Activated CD4-positive, alpha-beta T cell treated with anti-CD3 and anti-CD28 coated beads, Interleukin-2, amount 50 U/mL, for 4 hours (primary cell): ENCODE measurements at regions not wholly inside any gene's neighbourhood (a gene's known extent, or its start where the extent isn't known, plus 50 kb on each side); places are given as distances from the start of the nearest gene placed in this dataset.

Experiments
- DNase-seq, 2 experiments: peaks; one replicate each; pipeline ENCODE4 v3.0.0-alpha.2; 2020

GRCh38 chr4:151829309-151829708 is 68.5 kb upstream of the GATB start:
- DNase-seq, result no peak

GRCh38 chr4:151824656-151825055 is 63.8 kb upstream of the GATB start:
- DNase-seq, result no peak

GRCh38 chr4:151822331-151822730 is 61.5 kb upstream of the GATB start:
- DNase-seq, result no peak

GRCh38 chr4:151820004-151820403 is 59.2 kb upstream of the GATB start:
- DNase-seq, result no peak

- DNase-seq, result no peak
These were observed 50.6 kb upstream of the GATB start for GRCh38 chr4:151811403-151811802.
